ENCODE measurements at regions not wholly inside any gene's neighbourhood (a gene's known extent, or its start where the extent isn't known, plus 50 kb on each side); places are given as distances from the start of the nearest gene placed in this dataset.

DNA sequence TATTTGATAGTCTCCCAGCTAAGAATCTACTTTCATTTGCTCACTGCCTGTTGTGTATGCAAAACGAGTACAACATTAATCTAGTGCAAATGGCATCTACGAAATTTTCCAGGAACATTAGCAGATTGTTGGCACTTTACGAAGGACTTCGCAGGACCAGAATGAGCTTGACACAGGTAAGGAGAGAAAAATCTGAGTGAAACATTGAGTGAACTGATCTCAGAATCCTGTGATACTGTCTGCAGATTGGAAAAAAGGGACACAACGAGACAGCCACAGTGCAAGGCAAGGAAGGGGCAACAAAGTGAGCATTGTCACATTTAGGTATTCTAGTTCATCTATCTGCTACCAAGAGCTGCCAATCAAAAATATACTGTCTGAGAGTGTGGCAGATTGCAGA, 350.5 kb downstream of the ZNF608 start:
- no peak for DNase-seq (ENCODE audit: low spot score)
- TF ChIP-seq, protein P1, sequence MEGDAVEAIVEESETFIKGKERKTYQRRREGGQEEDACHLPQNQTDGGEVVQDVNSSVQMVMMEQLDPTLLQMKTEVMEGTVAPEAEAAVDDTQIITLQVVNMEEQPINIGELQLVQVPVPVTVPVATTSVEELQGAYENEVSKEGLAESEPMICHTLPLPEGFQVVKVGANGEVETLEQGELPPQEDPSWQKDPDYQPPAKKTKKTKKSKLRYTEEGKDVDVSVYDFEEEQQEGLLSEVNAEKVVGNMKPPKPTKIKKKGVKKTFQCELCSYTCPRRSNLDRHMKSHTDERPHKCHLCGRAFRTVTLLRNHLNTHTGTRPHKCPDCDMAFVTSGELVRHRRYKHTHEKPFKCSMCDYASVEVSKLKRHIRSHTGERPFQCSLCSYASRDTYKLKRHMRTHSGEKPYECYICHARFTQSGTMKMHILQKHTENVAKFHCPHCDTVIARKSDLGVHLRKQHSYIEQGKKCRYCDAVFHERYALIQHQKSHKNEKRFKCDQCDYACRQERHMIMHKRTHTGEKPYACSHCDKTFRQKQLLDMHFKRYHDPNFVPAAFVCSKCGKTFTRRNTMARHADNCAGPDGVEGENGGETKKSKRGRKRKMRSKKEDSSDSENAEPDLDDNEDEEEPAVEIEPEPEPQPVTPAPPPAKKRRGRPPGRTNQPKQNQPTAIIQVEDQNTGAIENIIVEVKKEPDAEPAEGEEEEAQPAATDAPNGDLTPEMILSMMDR (IDR thresholded peaks at IDR 0.05) = no peak
- Histone ChIP-seq H3K4me3 (no peak overlapping the region), H3K27ac (no peak overlapping the region)

DNA sequence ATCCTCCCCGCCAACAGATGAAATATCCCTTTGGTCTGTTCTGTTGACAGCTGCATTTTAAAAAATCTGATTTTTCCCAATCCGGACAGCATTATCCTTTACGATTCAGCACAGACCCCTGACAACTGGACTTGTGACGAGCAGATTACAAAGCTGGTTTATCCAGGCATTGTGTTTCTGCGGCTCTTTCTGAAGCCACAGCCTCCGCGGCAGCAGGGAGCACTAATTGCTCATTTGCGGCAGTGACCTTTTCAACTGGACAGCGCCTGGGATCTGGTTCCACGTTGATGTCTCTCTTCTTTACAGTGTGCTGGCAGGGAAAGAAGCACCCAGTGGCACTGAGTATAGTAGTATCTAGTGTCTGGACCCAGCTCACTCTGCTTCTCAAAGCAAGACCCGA, 351.2 kb downstream of the ZNF608 start:
- TF ChIP-seq, protein P1 (IDR thresholded peaks at IDR 0.05) = no peak

DNA sequence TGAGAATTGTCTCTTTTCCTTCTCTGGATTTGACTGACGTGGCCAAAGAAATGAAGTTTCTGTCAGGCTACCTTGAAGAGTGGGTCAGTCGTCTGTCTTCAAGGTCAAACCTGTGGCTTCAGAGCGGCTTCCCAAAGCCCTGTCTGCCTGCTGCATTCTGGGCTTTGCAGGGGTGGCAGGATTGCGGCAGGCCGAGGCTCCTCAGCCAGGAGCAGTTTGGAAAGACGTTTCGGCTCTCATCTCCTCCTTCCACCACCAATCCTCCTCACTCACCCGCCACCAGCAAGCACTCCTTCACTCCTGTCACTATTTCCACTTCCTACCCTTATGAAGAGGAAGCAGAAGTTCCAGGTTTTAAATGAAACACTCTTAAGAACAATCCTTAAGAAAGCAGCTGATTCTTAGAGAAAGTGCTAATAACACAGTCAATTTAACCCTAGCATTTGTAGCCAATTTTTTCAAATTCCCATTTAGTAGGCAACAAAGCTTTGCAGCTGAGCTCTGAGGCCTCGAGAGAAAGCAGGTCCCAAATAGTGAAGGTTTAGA, 351.7 kb downstream of the ZNF608 start:
- DNase-seq (ENCODE audit: low spot score) = no peak
- no peak overlapping the region for H3K4me3 ChIP-seq
- no peak overlapping the region for H3K27ac ChIP-seq
- TF ChIP-seq, protein P1 (IDR thresholded peaks at IDR 0.05) = no peak

More for the DNA sequence above, 351.2 kb downstream of the ZNF608 start:
- no peak overlapping the region for H3K27ac ChIP-seq
- DNase-seq (ENCODE audit: low spot score) = no peak
- H3K4me3 ChIP-seq = no peak overlapping the region

DNA sequence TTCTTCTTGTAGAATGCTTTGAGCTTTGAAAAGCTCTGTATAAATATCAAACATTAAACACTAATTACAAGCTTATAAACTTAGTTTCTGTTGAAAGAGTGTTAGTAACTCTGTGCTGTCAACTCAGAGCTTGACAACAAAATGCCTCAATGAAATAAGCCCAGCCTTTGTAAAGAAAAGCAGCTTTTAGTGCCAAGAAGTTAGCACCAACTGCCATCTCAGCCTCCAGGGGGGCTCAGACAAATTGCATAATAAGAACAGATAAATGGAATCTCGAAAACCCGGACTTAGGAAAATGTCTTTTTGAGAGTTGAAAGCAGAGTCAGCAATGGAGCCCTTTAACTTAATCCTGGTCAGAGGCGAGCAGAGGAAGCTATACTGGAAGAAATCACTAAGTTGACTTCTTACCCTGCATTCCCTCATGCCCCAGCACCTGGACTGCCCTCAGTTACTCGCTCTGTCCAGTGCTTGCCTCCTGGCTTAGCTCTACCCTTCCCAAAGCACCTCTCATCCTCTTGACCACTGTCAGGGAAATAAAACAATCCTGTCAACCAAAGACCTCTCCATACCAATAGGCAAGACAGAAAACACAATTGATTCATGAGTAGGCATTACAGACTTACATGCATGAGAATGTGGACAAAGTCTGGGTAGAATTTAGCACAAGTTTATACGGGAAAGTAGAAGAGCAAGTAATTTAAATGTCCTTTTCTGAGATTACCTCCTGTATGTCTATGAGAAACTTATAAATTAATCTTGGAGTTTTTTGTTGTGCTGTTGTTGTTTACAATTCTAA, 352.7 kb downstream of the ZNF608 start:
- DNase-seq (ENCODE audit: low spot score) = no peak
- Histone ChIP-seq H3K27ac (no peak overlapping the region), H3K4me3 (no peak overlapping the region)
- TF ChIP-seq, protein P1 (IDR thresholded peaks at IDR 0.05) = no peak

DNA sequence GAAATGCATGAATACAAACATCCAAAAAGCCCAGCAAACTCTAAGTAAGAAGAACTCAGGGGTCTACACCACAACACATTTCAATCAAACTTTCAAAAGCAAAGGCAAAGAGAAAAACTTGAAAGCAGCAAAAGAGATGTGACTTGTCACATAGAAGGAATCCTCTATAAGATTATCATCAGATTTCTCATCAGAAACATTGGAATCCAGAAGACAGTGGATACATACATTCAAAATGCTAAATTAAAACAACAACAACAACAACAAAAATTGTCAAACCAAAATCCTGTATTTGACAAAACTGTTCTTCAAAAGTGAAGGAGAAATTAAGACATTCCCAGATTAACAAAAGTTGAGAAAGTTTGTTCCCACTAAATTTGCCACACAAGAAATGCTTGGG, 362.7 kb downstream of the ZNF608 start:
- Histone ChIP-seq H3K27ac (no peak overlapping the region), H3K4me3 (no peak overlapping the region)
- no peak for DNase-seq (ENCODE audit: low spot score)
- TF ChIP-seq, protein P1 (IDR thresholded peaks at IDR 0.05) = no peak

DNA sequence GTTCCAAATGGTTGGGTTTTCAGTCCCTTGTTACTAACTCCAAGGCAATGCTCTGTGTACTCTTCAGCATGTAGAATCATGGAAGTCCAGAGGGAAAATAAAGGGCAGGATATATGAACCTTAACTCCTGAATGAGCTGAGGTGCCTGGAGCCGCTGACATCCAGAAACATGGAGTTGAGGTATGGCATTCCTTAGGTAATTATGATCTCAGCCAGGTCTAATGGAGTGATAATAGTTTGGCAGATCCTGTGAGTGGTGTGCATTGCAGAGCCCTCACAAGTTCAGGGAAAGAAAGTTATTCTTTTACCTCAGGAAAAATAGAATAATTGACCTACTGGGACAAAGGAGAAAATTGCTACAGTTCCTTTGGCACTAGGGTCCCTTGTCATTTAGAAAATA, 369.1 kb downstream of the ZNF608 start:
- TF ChIP-seq, protein P1 (IDR thresholded peaks at IDR 0.05) = no peak
- Histone ChIP-seq H3K27ac (no peak overlapping the region), H3K4me3 (no peak overlapping the region)
- DNase-seq (ENCODE audit: low spot score) = no peak

DNA sequence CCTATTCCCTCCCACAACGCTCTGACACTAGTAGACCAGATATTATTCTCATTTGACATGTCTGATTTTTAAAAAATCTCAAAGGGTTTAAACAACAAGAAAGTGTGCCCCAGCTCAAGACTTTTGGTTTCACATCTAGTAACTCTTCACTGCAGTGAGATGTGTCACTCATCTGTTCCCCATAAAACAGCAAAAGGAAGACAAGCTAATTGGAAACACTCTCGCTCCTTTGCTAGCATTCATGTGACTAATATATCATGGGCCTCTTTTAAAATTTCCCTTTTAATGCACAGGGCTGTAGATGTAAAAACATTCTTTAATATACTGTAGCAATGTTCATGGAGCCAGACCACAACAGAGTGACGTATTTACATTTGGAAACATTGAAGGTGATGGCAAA, 372.6 kb downstream of the ZNF608 start:
- DNase-seq (ENCODE audit: low spot score) = no peak
- H3K27ac ChIP-seq = no peak overlapping the region
- TF ChIP-seq, protein P1 (IDR thresholded peaks at IDR 0.05) = no peak
- no peak overlapping the region for H3K4me3 ChIP-seq
